SU-DHL-6 (cell line): ENCODE measurements at regions not wholly inside any gene's neighbourhood (a gene's known extent, or its start where the extent isn't known, plus 50 kb on each side); places are given as distances from the start of the nearest gene placed in this dataset.

Experiments
- CTCF ChIP-seq: fragments of 200-600 bp; sonication (generic); IDR thresholded peaks from one replicate; pipeline ENCODE4 v1.5.1; 2017; ENCODE audit warnings: antibody characterized with exemption, mild to moderate bottlenecking, low read length, moderate library complexity; ENCODE audit not compliant: insufficient read depth, poor library complexity, severe bottlenecking
- EZH2phosphoT487 ChIP-seq: fragments of 200-600 bp; sonication (generic), shearing (Covaris generic); conservative IDR thresholded peaks from 2 replicates; pipeline ENCODE4 v1.6.1; 2018; ENCODE audit warnings: mild to moderate bottlenecking, antibody characterized with exemption, low read length, moderate library complexity, mixed read lengths

GRCh38 chr5:124867137-124867704 is 120.8 kb upstream of the ZNF608 start:
- TF ChIP-seq CTCF (no peak), EZH2phosphoT487 (no peak)
